Suprapubic skin (tissue), 3 donors: ENCODE measurements at regions not wholly inside any gene's neighbourhood (a gene's known extent, or its start where the extent isn't known, plus 50 kb on each side); places are given as distances from the start of the nearest gene placed in this dataset.

ENCODE experiments used
- POLR2AphosphoS5 ChIP-seq, 3 donors: sonication (generic); formaldehyde crosslinking; IDR thresholded peaks; one replicate each; pipeline ENCODE4 v1.6.1; 2017; ENCODE audit warnings: antibody characterized with exemption in 3 of 3
- TF ChIP-seq, protein P1 (sequence below), 2 donors: fragments of 200-600 bp in 1 of 2; fragments of 450-650 bp in 1 of 2; sonication (generic) in 1 of 2; IDR thresholded peaks; one replicate each; pipeline ENCODE4 v1.5.1; 2016 to 2019; ENCODE audit warnings: antibody characterized with exemption in 2 of 2, mild to moderate bottlenecking in 1 of 2, moderate library complexity in 1 of 2

DNA sequence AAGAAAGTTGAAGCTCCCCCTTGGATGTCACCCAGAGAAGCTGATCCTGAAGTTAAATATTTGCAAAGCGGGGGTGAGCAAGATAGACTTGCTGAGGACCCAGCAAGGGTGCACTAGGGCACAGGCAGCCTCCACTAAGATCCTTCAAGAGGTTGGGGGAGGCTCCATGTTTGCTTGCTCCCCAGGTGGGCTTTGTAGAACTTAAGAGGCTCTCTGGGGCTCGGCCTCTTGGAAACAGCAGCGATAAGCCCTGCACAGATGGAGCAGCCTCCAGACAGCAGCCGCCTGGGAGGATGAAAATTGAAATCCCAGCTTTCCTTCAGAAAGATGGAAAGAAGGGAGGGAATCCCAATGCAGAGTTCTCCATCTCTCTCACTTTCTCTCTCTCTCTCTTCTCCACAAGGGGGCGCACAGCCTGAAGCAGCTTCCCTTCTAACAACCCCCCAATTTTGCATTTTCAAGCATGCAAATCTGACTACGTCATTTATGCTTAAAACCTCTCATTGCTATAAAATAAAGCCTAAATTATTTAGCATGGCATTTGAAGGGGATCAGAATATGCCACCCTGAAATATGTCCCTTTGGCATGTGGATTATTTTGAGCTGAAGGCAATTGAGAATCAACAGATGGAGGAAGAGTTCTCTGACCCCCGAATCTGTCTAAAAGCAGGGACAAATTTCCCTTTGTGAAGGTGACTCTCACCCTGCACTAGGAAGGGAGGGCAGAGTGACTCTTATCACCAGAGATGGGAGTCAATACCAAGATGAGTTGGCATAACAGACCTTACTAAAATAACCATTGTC, 185.7 kb upstream of the KLHL29 start:
- TF ChIP-seq, protein P1, sequence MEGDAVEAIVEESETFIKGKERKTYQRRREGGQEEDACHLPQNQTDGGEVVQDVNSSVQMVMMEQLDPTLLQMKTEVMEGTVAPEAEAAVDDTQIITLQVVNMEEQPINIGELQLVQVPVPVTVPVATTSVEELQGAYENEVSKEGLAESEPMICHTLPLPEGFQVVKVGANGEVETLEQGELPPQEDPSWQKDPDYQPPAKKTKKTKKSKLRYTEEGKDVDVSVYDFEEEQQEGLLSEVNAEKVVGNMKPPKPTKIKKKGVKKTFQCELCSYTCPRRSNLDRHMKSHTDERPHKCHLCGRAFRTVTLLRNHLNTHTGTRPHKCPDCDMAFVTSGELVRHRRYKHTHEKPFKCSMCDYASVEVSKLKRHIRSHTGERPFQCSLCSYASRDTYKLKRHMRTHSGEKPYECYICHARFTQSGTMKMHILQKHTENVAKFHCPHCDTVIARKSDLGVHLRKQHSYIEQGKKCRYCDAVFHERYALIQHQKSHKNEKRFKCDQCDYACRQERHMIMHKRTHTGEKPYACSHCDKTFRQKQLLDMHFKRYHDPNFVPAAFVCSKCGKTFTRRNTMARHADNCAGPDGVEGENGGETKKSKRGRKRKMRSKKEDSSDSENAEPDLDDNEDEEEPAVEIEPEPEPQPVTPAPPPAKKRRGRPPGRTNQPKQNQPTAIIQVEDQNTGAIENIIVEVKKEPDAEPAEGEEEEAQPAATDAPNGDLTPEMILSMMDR (IDR thresholded peaks at IDR 0.05), result peak in 1 of 2 donors; percentile 5
- TF ChIP-seq POLR2AphosphoS5 (IDR thresholded peaks at IDR 0.05), result no peak
